ENCODE measurements at regions not wholly inside any gene's neighbourhood (a gene's known extent, or its start where the extent isn't known, plus 50 kb on each side); places are given as distances from the start of the nearest gene placed in this dataset.
A peak's percentile ranks its signal among the peaks of the same experiment; 100 is the strongest.
"Not testable (repeated sequence)": the region's sequence is repeated elsewhere in the genome, so short reads cannot be mapped to it uniquely, and the experiment has no call there.

- DNase-seq (ENCODE audit: extremely low read depth in 1 of 2, low read depth in 1 of 2), result not testable (repeated sequence)
Observed at GRCh38 chr4:54993473-54994026, 131.8 kb downstream of the KDR start.

GRCh38 chr4:54992266-54992665 is 133.1 kb downstream of the KDR start:
- DNase-seq (ENCODE audit: extremely low read depth in 1 of 2, low read depth in 1 of 2), result no peak

GRCh38 chr4:54988655-54989054 is 136.7 kb downstream of the KDR start:
- no peak for DNase-seq (ENCODE audit: extremely low read depth in 1 of 2, low read depth in 1 of 2)

- no peak for DNase-seq (ENCODE audit: extremely low read depth in 1 of 2, low read depth in 1 of 2)
Observed at GRCh38 chr4:54986095-54986846, 139.1 kb downstream of the KDR start.

GRCh38 chr4:54976682-54977081 is 148.7 kb downstream of the KDR start:
- no peak for DNase-seq (ENCODE audit: extremely low read depth in 1 of 2, low read depth in 1 of 2)

GRCh38 chr4:54976031-54976430 is 149.4 kb downstream of the KDR start:
- DNase-seq (ENCODE audit: extremely low read depth in 1 of 2, low read depth in 1 of 2), result no peak

GRCh38 chr4:54973784-54974183 is 151.6 kb downstream of the KDR start:
- no peak for DNase-seq (ENCODE audit: extremely low read depth in 1 of 2, low read depth in 1 of 2)

GRCh38 chr4:54971474-54971950 is 153.9 kb downstream of the KDR start:
- DNase-seq (ENCODE audit: extremely low read depth in 1 of 2, low read depth in 1 of 2), result no peak

- no peak for DNase-seq (ENCODE audit: extremely low read depth in 1 of 2, low read depth in 1 of 2)
Observed at GRCh38 chr4:54967289-54967688, 158.1 kb downstream of the KDR start.

- DNase-seq (ENCODE audit: extremely low read depth in 1 of 2, low read depth in 1 of 2), result no peak
Observed at GRCh38 chr4:54961357-54961975, 163.9 kb downstream of the KDR start.

- no peak for DNase-seq (ENCODE audit: extremely low read depth in 1 of 2, low read depth in 1 of 2)
Observed at GRCh38 chr4:54959651-54960116, 165.7 kb downstream of the KDR start.

- DNase-seq (ENCODE audit: extremely low read depth in 1 of 2, low read depth in 1 of 2), result no peak
Observed at GRCh38 chr4:54959131-54959530, 166.3 kb downstream of the KDR start.

- no peak for DNase-seq (ENCODE audit: extremely low read depth in 1 of 2, low read depth in 1 of 2)
Observed at GRCh38 chr4:54958236-54958635, 167.2 kb downstream of the KDR start.

- no peak for DNase-seq (ENCODE audit: extremely low read depth in 1 of 2, low read depth in 1 of 2)
Observed at GRCh38 chr4:54954656-54955388, 170.6 kb downstream of the KDR start.

GRCh38 chr4:54946741-54947140 is 178.7 kb downstream of the KDR start:
- no peak for DNase-seq (ENCODE audit: extremely low read depth in 1 of 2, low read depth in 1 of 2)

GRCh38 chr4:54945838-54946237 is 179.6 kb downstream of the KDR start:
- no peak for DNase-seq (ENCODE audit: extremely low read depth in 1 of 2, low read depth in 1 of 2)

- DNase-seq (ENCODE audit: extremely low read depth in 1 of 2, low read depth in 1 of 2), result no peak
Observed at GRCh38 chr4:54942721-54943120, 182.7 kb downstream of the KDR start.

GRCh38 chr4:54941994-54942552 is 183.3 kb downstream of the KDR start:
- DNase-seq (ENCODE audit: extremely low read depth in 1 of 2, low read depth in 1 of 2), result no peak

GRCh38 chr4:54940996-54941865 is 184.2 kb downstream of the KDR start:
- DNase-seq (ENCODE audit: extremely low read depth in 1 of 2, low read depth in 1 of 2), result peak in 1 of 2 donors; percentile 7

GRCh38 chr4:54937501-54937900 is 187.9 kb downstream of the KDR start:
- no peak for DNase-seq (ENCODE audit: extremely low read depth in 1 of 2, low read depth in 1 of 2)

Measured in stimulated activated CD8-positive, alpha-beta memory T cell treated with anti-CD3 and anti-CD28 coated beads, Interleukin-7, amount 100 ng/mL, for 48 hours (primary cell).